Spinal cord (tissue), 9 donors: ENCODE measurements at regions not wholly inside any gene's neighbourhood (a gene's known extent, or its start where the extent isn't known, plus 50 kb on each side); places are given as distances from the start of the nearest gene placed in this dataset.

Experiments
- DNase-seq, 6 donors: peaks; one replicate each; pipeline versions ENCODE4 v3.0.0 to v3.0.0-alpha.2; 2013 to 2015; ENCODE audit warnings: low spot score in 6 of 6, low read depth in 4 of 6
- H3K27ac ChIP-seq: one replicate; pipeline ENCODE4 v1.5.1; 2013; ENCODE audit warnings: low read depth, low read length, control low read depth
- H3K27me3 ChIP-seq: one replicate; pipeline ENCODE4 v1.6.1; 2013; ENCODE audit warnings: low read length; ENCODE audit not compliant: control insufficient read depth, insufficient read depth
- H3K36me3 ChIP-seq: one replicate; pipeline ENCODE4 v1.6.1; 2013; ENCODE audit warnings: low read length; ENCODE audit not compliant: control insufficient read depth, insufficient read depth
- H3K4me1 ChIP-seq: one replicate; pipeline ENCODE4 v1.6.1; 2013; ENCODE audit warnings: low read length; ENCODE audit not compliant: control insufficient read depth, insufficient read depth
- H3K4me3 ChIP-seq: one replicate; pipeline ENCODE4 v1.5.1; 2013; ENCODE audit warnings: low read depth, low read length, control low read depth
- H3K9me3 ChIP-seq: one replicate; pipeline ENCODE4 v1.6.1; 2013; ENCODE audit warnings: low read length; ENCODE audit not compliant: control insufficient read depth, insufficient read depth
- WGBS: methylation state at CpG from one replicate; pipeline ENCODE4 v1.1.5; 2013; ENCODE audit warnings: missing lambda C conversion rate; ENCODE audit not compliant: insufficient coverage; 5-methylcytosine and 5-hydroxymethylcytosine counted together
- donor health status: healthy.

- Histone ChIP-seq H3K4me3 (no peak overlapping the region), H3K27ac (no peak overlapping the region), H3K4me1 (no peaks in the 10 kb centered on the region), H3K36me3 (no peaks in the 10 kb centered on the region), H3K9me3 (peaks cover 4% of the 10 kb centered on the region), H3K27me3 (no peaks in the 10 kb centered on the region)
- DNase-seq: no peak
- WGBS: 50% methylated on average over 1 of the region's 2 CpGs
Measured at GRCh38 chr3:95036526-95037021, 973.7 kb downstream of the NSUN3 start.

GRCh38 chr3:95037097-95037496 lies 974.2 kb downstream of the NSUN3 start:
- Histone ChIP-seq H3K27me3 (no peaks in the 10 kb centered on the region), H3K27ac (no peak overlapping the region), H3K9me3 (peaks cover 4% of the 10 kb centered on the region), H3K36me3 (no peaks in the 10 kb centered on the region), H3K4me1 (no peaks in the 10 kb centered on the region), H3K4me3 (no peak overlapping the region)
- no peak for DNase-seq
- 96% methylated on average over 4 of the region's 5 CpGs for WGBS

GRCh38 chr3:95037927-95038326 lies 975.1 kb downstream of the NSUN3 start:
- H3K36me3 ChIP-seq: no peaks in the 10 kb centered on the region
- H3K27ac ChIP-seq: no peak overlapping the region
- WGBS: 91% methylated on average over 1 of the region's 3 CpGs
- no peak overlapping the region for H3K4me3 ChIP-seq
- H3K27me3 ChIP-seq: no peaks in the 10 kb centered on the region
- peaks cover 4% of the 10 kb centered on the region for H3K9me3 ChIP-seq
- H3K4me1 ChIP-seq: no peaks in the 10 kb centered on the region
- DNase-seq: no peak

GRCh38 chr3:95044101-95044500 lies 981.2 kb downstream of the NSUN3 start:
- no peak overlapping the region for H3K27ac ChIP-seq
- no peak overlapping the region for H3K4me3 ChIP-seq
- H3K4me1 ChIP-seq: no peaks in the 10 kb centered on the region
- no peak for DNase-seq
- H3K27me3 ChIP-seq: no peaks in the 10 kb centered on the region
- no peaks in the 10 kb centered on the region for H3K9me3 ChIP-seq
- no peaks in the 10 kb centered on the region for H3K36me3 ChIP-seq
- no CpG with 5 or more reads among the region's 2 CpGs for WGBS

GRCh38 chr3:95048564-95048963 lies 985.7 kb downstream of the NSUN3 start:
- Histone ChIP-seq H3K4me3 (no peak overlapping the region), H3K27me3 (no peaks in the 10 kb centered on the region), H3K36me3 (no peaks in the 10 kb centered on the region), H3K4me1 (no peaks in the 10 kb centered on the region), H3K9me3 (no peaks in the 10 kb centered on the region), H3K27ac (no peak overlapping the region)
- peak in 1 of 6 donors; percentile 1 for DNase-seq

- WGBS: no CpG with 5 or more reads among the region's 1 CpG
- DNase-seq: no peak
Measured at GRCh38 chr3:95049841-95050240, 987.0 kb downstream of the NSUN3 start.

GRCh38 chr3:95055288-95055687 lies 992.4 kb downstream of the NSUN3 start:
- H3K4me1 ChIP-seq: no peaks in the 10 kb centered on the region
- WGBS: 62% methylated on average over 2 of the region's 2 CpGs
- DNase-seq: no peak
- no peaks in the 10 kb centered on the region for H3K36me3 ChIP-seq
- H3K4me3 ChIP-seq: no peak overlapping the region
- H3K9me3 ChIP-seq: no peaks in the 10 kb centered on the region
- no peak overlapping the region for H3K27ac ChIP-seq
- no peaks in the 10 kb centered on the region for H3K27me3 ChIP-seq

More at GRCh38 chr3:95049841-95050240, 987.0 kb downstream of the NSUN3 start:
- no peaks in the 10 kb centered on the region for H3K4me1 ChIP-seq
- no peaks in the 10 kb centered on the region for H3K9me3 ChIP-seq
- no peak overlapping the region for H3K27ac ChIP-seq
- H3K36me3 ChIP-seq: no peaks in the 10 kb centered on the region
- H3K4me3 ChIP-seq: no peak overlapping the region
- no peaks in the 10 kb centered on the region for H3K27me3 ChIP-seq

GRCh38 chr3:95082191-95082590 lies 1019.3 kb downstream of the NSUN3 start:
- no peak for DNase-seq
- Histone ChIP-seq H3K9me3 (no peaks in the 10 kb centered on the region), H3K27ac (no peak overlapping the region), H3K27me3 (no peaks in the 10 kb centered on the region), H3K4me3 (no peak overlapping the region), H3K4me1 (no peaks in the 10 kb centered on the region), H3K36me3 (no peaks in the 10 kb centered on the region)
- WGBS: 88% methylated on average over 3 of the region's 3 CpGs

- H3K27ac ChIP-seq: no peak overlapping the region
- DNase-seq: no peak
- no peaks in the 10 kb centered on the region for H3K4me1 ChIP-seq
- H3K9me3 ChIP-seq: no peaks in the 10 kb centered on the region
- no peak overlapping the region for H3K4me3 ChIP-seq
- no peaks in the 10 kb centered on the region for H3K27me3 ChIP-seq
- no peaks in the 10 kb centered on the region for H3K36me3 ChIP-seq
Measured at GRCh38 chr3:95084738-95085137, 1021.9 kb downstream of the NSUN3 start.

- Histone ChIP-seq H3K4me1 (no peaks in the 10 kb centered on the region), H3K27me3 (no peaks in the 10 kb centered on the region), H3K9me3 (no peaks in the 10 kb centered on the region), H3K4me3 (no peak overlapping the region), H3K27ac (no peak overlapping the region), H3K36me3 (no peaks in the 10 kb centered on the region)
- DNase-seq: no peak
- no CpG with 5 or more reads among the region's 5 CpGs for WGBS
Measured at GRCh38 chr3:95088464-95088863, 1025.6 kb downstream of the NSUN3 start.
